GM10248 (cell line): ENCODE measurements at regions not wholly inside any gene's neighbourhood (a gene's known extent, or its start where the extent isn't known, plus 50 kb on each side); places are given as distances from the start of the nearest gene placed in this dataset.
"Not testable (repeated sequence)": the region's sequence is repeated elsewhere in the genome, so short reads cannot be mapped to it uniquely, and the experiment has no call there.

ENCODE experiments used
- CTCF ChIA-PET: fragments of 300-600 bp; sonication (Branson Sonifier 250); formaldehyde crosslinking; extraction: SDS; loops from one replicate; lab custom pipeline; 2021; ENCODE audit warnings: antibody characterized with exemption; lab: Yijun Ruan, JAX
- POLR2A ChIA-PET: fragments of 350-650 bp; sonication (Branson Sonifier 250); formaldehyde crosslinking; extraction: SDS; loops from one replicate; lab custom pipeline; 2020; ENCODE audit warnings: antibody characterized with exemption; lab: Yijun Ruan, JAX
- DNase-seq: peaks from one replicate; pipeline ENCODE4 v3.0.0; 2012; ENCODE audit errors: extremely low spot score
- CTCF ChIP-seq: IDR thresholded peaks from 2 replicates; pipeline ENCODE4 v1.5.1; 2012; ENCODE audit warnings: mild to moderate bottlenecking, low read depth; ENCODE audit errors: extremely low read depth, missing control alignments, control extremely low read depth

- CTCF ChIA-PET: no interaction called here
These were observed 84.8 kb upstream of the FICD start for GRCh38 chr12:108430245-108430644.

GRCh38 chr12:108425238-108425795 is 86.2 kb upstream of the CMKLR1 start:
- ChIA-PET POLR2A (no interaction called here), CTCF (no interaction called here)
- no peak for DNase-seq
- no peak for TF ChIP-seq CTCF

More at GRCh38 chr12:108430245-108430644, 84.8 kb upstream of the FICD start:
- POLR2A ChIA-PET: no interaction called here
- TF ChIP-seq CTCF: no peak
- DNase-seq: no peak

GRCh38 chr12:108424816-108425215 is 85.7 kb upstream of the CMKLR1 start:
- no peak for TF ChIP-seq CTCF
- DNase-seq: no peak
- POLR2A ChIA-PET: no interaction called here
- CTCF ChIA-PET: no interaction called here

GRCh38 chr12:108424026-108424425 is 84.9 kb upstream of the CMKLR1 start:
- TF ChIP-seq CTCF: no peak
- POLR2A ChIA-PET: no interaction called here
- no peak for DNase-seq
- CTCF ChIA-PET: no interaction called here

GRCh38 chr12:108423486-108423885 is 84.4 kb upstream of the CMKLR1 start:
- CTCF ChIA-PET: no interaction called here

GRCh38 chr12:108421082-108421481 is 82.0 kb upstream of the CMKLR1 start:
- CTCF ChIA-PET: interaction anchor here (1.2 kb wide), 1 partner anchor 11 kb away, joined by 3 read pairs; no protein-coding TSS in a partner anchor
- POLR2A ChIA-PET, DNase-seq: not testable (repeated sequence)

More at GRCh38 chr12:108423486-108423885, 84.4 kb upstream of the CMKLR1 start:
- DNase-seq: no peak
- POLR2A ChIA-PET: no interaction called here
- no peak for TF ChIP-seq CTCF

GRCh38 chr12:108420421-108420820 is 81.3 kb upstream of the CMKLR1 start:
- CTCF ChIA-PET: interaction anchor here (1.2 kb wide), 1 partner anchor 10 kb away, joined by 3 read pairs; no protein-coding TSS in a partner anchor
- POLR2A ChIA-PET, DNase-seq: not testable (repeated sequence)

- no peak for TF ChIP-seq CTCF
- DNase-seq: no peak
- ChIA-PET POLR2A (no interaction called here), CTCF (interaction anchor here (1.2 kb wide), 1 partner anchor 10 kb away, joined by 3 read pairs; no protein-coding TSS in a partner anchor)
These were observed 80.8 kb upstream of the CMKLR1 start for GRCh38 chr12:108419949-108420348.
